Neural progenitor cell (in vitro differentiated cells): ENCODE measurements at regions not wholly inside any gene's neighbourhood (a gene's known extent, or its start where the extent isn't known, plus 50 kb on each side); places are given as distances from the start of the nearest gene placed in this dataset.
A peak's percentile ranks its signal among the peaks of the same experiment; 100 is the strongest.

Experiments used
- DNase-seq: peaks from one replicate; pipeline ENCODE4 v3.0.0-alpha.2; 2016; ENCODE audit warnings: low spot score
- H2AFZ ChIP-seq: fragments of 200-600 bp; sonication (generic); replicated peaks from 2 replicates; pipeline ENCODE4 v1.6.1; 2016; ENCODE audit warnings: antibody characterized with exemption
- H3F3A ChIP-seq: fragments of 200-600 bp; sonication (generic); 2 replicates; pipeline ENCODE4 v1.6.1; 2016; ENCODE audit warnings: antibody characterized with exemption, low read depth
- H3K27ac ChIP-seq: fragments of 200-600 bp; sonication (generic); 2 replicates; pipeline ENCODE4 v1.5.1; 2016; ENCODE audit warnings: mild to moderate bottlenecking
- H3K27me3 ChIP-seq: fragments of 200-600 bp; sonication (generic); 2 replicates; pipeline ENCODE4 v1.6.1; 2016; ENCODE audit warnings: mild to moderate bottlenecking, moderate library complexity
- H3K36me3 ChIP-seq: fragments of 200-600 bp; sonication (generic); 2 replicates; pipeline ENCODE4 v1.5.1; 2016
- H3K4me1 ChIP-seq: fragments of 200-600 bp; sonication (generic); 2 replicates; pipeline ENCODE4 v1.6.1; 2016; ENCODE audit warnings: mixed run types
- H3K4me2 ChIP-seq: fragments of 200-600 bp; sonication (generic); 2 replicates; pipeline ENCODE4 v1.6.1; 2016
- H3K4me3 ChIP-seq: fragments of 200-600 bp; sonication (generic); 2 replicates; pipeline ENCODE4 v1.5.1; 2016
- H3K79me2 ChIP-seq: fragments of 200-600 bp; sonication (generic); 2 replicates; pipeline ENCODE4 v1.6.1; 2016; ENCODE audit warnings: low read depth
- H3K9ac ChIP-seq: fragments of 200-600 bp; sonication (generic); 2 replicates; pipeline ENCODE4 v1.6.1; 2016
- H3K9me3 ChIP-seq: fragments of 200-600 bp; sonication (generic); 2 replicates; pipeline ENCODE4 v1.5.1; 2016; ENCODE audit warnings: low read depth
- H4K20me1 ChIP-seq: fragments of 200-600 bp; sonication (generic); 2 replicates; pipeline ENCODE4 v1.6.1; 2016; ENCODE audit warnings: low read depth
- H3K27ac Mint-ChIP-seq: 3 replicates; pipeline ENCODE4 v1.8.0; 2021; ENCODE audit warnings: mixed read lengths
- H3K27me3 Mint-ChIP-seq: 2 replicates; pipeline ENCODE4 v1.8.0; 2022; ENCODE audit warnings: low read depth, mild to moderate bottlenecking, inconsistent platforms, moderate library complexity, mixed read lengths; ENCODE audit not compliant: insufficient read depth
- H3K36me3 Mint-ChIP-seq: 3 replicates; pipeline ENCODE4 v1.8.0; 2021; ENCODE audit warnings: mixed read lengths
- H3K4me1 Mint-ChIP-seq: 3 replicates; pipeline ENCODE4 v1.8.0; 2021; ENCODE audit warnings: mixed read lengths
- H3K4me3 Mint-ChIP-seq: 3 replicates; pipeline ENCODE4 v1.8.0; 2021; ENCODE audit warnings: mild to moderate bottlenecking, moderate library complexity, mixed read lengths
- H3K9me3 Mint-ChIP-seq: 3 replicates; pipeline ENCODE4 v1.8.0; 2020; ENCODE audit warnings: mixed read lengths
- EZH2 ChIP-seq: fragments of 200-600 bp; sonication (generic); IDR thresholded peaks from 2 replicates; pipeline ENCODE4 v1.6.1; 2017; ENCODE audit warnings: antibody characterized with exemption, mild to moderate bottlenecking, moderate library complexity
- EZH2phosphoT487 ChIP-seq: fragments of 200-600 bp; sonication (generic); IDR thresholded peaks from 2 replicates; pipeline ENCODE4 v1.6.1; 2017; ENCODE audit warnings: antibody characterized with exemption
- TF ChIP-seq, protein P1 (sequence below): fragments of 200-600 bp; sonication (generic); IDR thresholded peaks from 2 replicates; pipeline ENCODE4 v1.5.1; 2017; ENCODE audit warnings: antibody characterized with exemption, mild to moderate bottlenecking

DNA sequence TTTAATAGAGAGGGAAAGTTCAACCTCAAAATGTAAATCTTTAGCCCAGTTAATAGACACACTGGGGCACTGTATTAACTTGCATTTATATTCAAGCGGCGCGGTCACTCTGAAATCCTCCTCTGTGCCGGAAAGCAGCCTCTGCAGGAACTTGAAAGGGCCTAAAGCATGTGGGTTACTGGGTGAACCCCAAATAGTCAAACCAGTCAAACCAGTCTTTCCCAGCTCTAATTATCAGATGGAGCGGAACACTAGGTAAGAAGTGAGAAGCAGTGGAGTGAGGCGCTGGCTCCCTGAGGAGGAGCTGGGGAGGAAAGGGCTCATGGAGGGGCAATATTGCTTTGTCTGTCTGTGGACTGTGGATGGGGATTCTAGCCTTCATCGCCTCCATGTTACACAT lies 531.3 kb downstream of the QKI start:
- Histone ChIP-seq H3K4me2 (peak overlapping the region; percentile 76), H3K4me1 (peaks cover 59% of the 10 kb centered on the region), H3K4me3 (no peak overlapping the region), H3K36me3 (no peaks in the 10 kb centered on the region), H3K79me2 (no peaks in the 10 kb centered on the region), H3K9me3 (no peaks in the 10 kb centered on the region), H2AFZ (no peak overlapping the region), H3K27ac (no peak overlapping the region), H4K20me1 (no peaks in the 10 kb centered on the region), H3F3A (peaks cover 44% of the 10 kb centered on the region), H3K27me3 (no peaks in the 10 kb centered on the region), H3K9ac (no peak overlapping the region)
- no peaks in the 10 kb centered on the region for H3K9me3 Mint-ChIP-seq
- no peak overlapping the region for H3K4me3 Mint-ChIP-seq
- peaks cover 6% of the 10 kb centered on the region for H3K27me3 Mint-ChIP-seq
- H3K27ac Mint-ChIP-seq = peak overlapping the region; percentile 99
- no peak for TF ChIP-seq EZH2
- no peaks in the 10 kb centered on the region for H3K36me3 Mint-ChIP-seq
- peaks cover 67% of the 10 kb centered on the region for H3K4me1 Mint-ChIP-seq
- DNase-seq = no peak

DNA sequence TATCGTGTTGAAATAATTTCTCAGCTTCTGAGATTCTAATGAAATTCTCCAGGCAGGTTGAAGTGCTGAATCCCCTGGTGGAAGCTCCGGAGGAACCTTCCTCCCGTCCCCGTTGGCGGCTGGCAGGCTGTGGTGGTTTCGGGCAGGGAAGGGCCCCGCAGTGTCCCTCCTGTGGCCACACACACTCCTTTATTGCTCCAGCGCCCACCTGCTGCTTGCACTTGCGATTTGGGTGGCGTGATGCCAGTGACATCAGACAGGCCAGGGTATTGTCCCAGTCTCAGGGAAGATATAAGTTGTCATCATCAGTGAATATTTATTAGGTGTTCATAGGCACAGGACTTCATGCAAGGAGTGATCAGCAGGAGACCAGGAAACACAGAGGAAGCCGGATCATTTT lies 530.4 kb downstream of the QKI start:
- Histone ChIP-seq H3K27me3 (no peaks in the 10 kb centered on the region), H3F3A (peaks cover 44% of the 10 kb centered on the region), H3K4me1 (peaks cover 65% of the 10 kb centered on the region), H2AFZ (no peak overlapping the region), H3K4me2 (peak overlapping the region; percentile 76), H3K9me3 (no peaks in the 10 kb centered on the region), H3K9ac (no peak overlapping the region), H3K4me3 (peak overlapping the region; percentile 38), H3K36me3 (no peaks in the 10 kb centered on the region), H3K27ac (peak overlapping the region; percentile 77), H3K79me2 (no peaks in the 10 kb centered on the region), H4K20me1 (no peaks in the 10 kb centered on the region)
- Mint-ChIP-seq H3K4me3 (peak overlapping the region; percentile 55), H3K27me3 (peaks cover 6% of the 10 kb centered on the region), H3K36me3 (no peaks in the 10 kb centered on the region), H3K9me3 (no peaks in the 10 kb centered on the region), H3K27ac (peak overlapping the region; percentile 99), H3K4me1 (peaks cover 75% of the 10 kb centered on the region)
- DNase-seq = peak; percentile 58
- TF ChIP-seq EZH2phosphoT487 (no peak), EZH2 (no peak)
- TF ChIP-seq, protein P1, sequence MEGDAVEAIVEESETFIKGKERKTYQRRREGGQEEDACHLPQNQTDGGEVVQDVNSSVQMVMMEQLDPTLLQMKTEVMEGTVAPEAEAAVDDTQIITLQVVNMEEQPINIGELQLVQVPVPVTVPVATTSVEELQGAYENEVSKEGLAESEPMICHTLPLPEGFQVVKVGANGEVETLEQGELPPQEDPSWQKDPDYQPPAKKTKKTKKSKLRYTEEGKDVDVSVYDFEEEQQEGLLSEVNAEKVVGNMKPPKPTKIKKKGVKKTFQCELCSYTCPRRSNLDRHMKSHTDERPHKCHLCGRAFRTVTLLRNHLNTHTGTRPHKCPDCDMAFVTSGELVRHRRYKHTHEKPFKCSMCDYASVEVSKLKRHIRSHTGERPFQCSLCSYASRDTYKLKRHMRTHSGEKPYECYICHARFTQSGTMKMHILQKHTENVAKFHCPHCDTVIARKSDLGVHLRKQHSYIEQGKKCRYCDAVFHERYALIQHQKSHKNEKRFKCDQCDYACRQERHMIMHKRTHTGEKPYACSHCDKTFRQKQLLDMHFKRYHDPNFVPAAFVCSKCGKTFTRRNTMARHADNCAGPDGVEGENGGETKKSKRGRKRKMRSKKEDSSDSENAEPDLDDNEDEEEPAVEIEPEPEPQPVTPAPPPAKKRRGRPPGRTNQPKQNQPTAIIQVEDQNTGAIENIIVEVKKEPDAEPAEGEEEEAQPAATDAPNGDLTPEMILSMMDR = no peak

DNA sequence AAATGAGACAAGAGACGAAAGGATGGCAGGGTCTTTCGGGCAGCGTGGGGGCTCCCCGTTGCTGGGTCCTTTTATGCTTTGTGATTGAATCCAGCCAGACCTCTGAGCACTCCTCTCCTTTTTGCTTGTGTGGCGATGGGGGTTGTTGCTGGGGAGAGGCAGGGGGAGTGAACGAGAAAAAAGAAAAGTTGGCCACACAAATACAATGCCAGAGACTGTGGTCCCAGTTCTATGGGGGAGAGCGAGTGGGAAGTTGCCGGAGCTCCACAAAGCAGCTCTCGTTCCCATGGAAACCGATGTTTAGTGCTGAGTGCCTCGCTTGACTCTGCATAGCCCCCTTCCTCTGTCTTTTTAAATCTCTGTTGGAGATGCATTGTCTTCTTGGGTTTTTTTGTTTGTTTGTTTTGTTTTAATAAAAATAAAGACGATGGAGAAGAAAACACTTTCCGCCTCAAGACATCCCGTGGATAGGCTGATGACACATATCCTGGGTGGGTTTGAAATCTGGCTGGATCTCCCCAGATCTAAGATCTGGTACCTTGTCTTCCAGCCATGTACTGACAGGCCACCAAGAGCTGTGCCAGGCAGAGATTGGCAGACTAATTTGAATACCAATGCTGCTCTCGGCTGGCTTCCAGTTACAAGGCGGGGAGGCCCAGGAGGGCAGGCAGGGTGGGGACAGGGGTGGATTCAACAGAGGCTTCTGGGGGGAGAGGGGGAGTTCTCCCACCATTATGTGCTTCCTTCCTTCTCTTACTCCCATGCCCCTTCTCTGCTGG lies 529.3 kb downstream of the QKI start:
- Mint-ChIP-seq H3K4me1 (peaks cover 75% of the 10 kb centered on the region), H3K27ac (peak overlapping the region; percentile 98)
- H3K9ac ChIP-seq = no peak overlapping the region

More for the DNA sequence above, 529.3 kb downstream of the QKI start:
- no peak for TF ChIP-seq EZH2
- no peak for TF ChIP-seq EZH2phosphoT487
- TF ChIP-seq, protein P1 = no peak
- Histone ChIP-seq H3K79me2 (no peaks in the 10 kb centered on the region), H3K9me3 (no peaks in the 10 kb centered on the region), H2AFZ (peak overlapping the region; percentile 58), H3K4me3 (peak overlapping the region; percentile 38), H3K36me3 (no peaks in the 10 kb centered on the region), H3K27ac (peak overlapping the region; percentile 77), H3F3A (peaks cover 44% of the 10 kb centered on the region), H4K20me1 (no peaks in the 10 kb centered on the region), H3K4me2 (peak overlapping the region; percentile 76), H3K4me1 (peaks cover 65% of the 10 kb centered on the region), H3K27me3 (no peaks in the 10 kb centered on the region)
- H3K4me3 Mint-ChIP-seq = peak overlapping the region; percentile 81
- no peaks in the 10 kb centered on the region for H3K36me3 Mint-ChIP-seq
- peak; percentile 98 for DNase-seq
- H3K9me3 Mint-ChIP-seq = peaks cover 2% of the 10 kb centered on the region
- peaks cover 10% of the 10 kb centered on the region for H3K27me3 Mint-ChIP-seq
